ENCODE measurements at regions not wholly inside any gene's neighbourhood (a gene's known extent, or its start where the extent isn't known, plus 50 kb on each side); places are given as distances from the start of the nearest gene placed in this dataset.

DNA sequence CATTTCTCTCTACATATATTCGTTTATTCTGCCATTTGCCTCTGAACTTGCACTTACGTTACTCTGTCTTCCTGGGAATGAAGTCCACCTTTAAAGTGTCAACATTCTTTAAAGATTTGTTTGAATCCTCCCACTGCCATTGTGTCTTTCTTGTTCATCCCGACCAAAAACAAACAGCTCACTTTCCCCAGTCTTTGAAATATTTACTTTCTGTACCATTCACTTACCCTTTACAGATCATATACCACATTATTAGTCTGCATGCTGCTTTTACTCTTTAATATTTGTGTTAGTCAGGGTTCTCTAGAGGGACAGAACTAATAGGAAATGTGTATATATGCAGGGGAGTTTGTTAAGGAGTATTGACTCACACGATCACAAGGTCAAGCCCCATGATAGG, 176.6 kb upstream of the STARD13 start:
- Histone ChIP-seq H3K27ac (ENCODE audit: insufficient read depth, low read depth, low read length, poor library complexity, severe bottlenecking) (no peak overlapping the region), H3K9me3 (ENCODE audit: control insufficient read depth, low read length) (no peaks in the 10 kb centered on the region), H3K4me3 (ENCODE audit: insufficient read depth, low read depth, low read length) (no peak overlapping the region), H3K36me3 (ENCODE audit: control insufficient read depth, insufficient read depth, low read length) (no peaks in the 10 kb centered on the region), H3K27me3 (ENCODE audit: control insufficient read depth, insufficient read depth, low read length, poor library complexity, severe bottlenecking) (no peaks in the 10 kb centered on the region), H3K4me1 (ENCODE audit: control insufficient read depth, insufficient read depth, low read length) (no peaks in the 10 kb centered on the region)
- WGBS, 2 experiments = 89 to 90% methylated on average over 4 of the region's 4 CpGs

DNA sequence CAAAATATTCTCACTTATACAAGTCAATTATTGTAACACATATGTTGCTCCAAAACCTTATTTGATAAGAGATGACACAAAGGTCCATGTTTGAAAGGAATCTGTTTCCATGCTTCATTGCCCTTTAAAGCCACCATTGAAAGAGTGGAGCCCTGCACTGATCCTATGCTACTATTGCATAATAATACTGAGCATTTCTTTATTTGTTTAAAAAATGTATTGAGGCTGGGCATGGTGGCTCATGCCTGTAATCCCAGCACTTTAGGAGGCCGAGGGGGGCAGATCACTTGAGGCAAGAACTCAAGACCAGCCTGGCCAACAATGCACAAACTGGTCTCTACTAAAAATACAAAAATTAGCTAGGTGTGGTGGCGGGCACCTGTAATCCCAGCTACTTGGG, 178.8 kb upstream of the STARD13 start:
- Histone ChIP-seq H3K27ac (ENCODE audit: insufficient read depth, low read depth, low read length, poor library complexity, severe bottlenecking) (no peak overlapping the region), H3K4me3 (ENCODE audit: insufficient read depth, low read depth, low read length) (no peak overlapping the region), H3K27me3 (ENCODE audit: control insufficient read depth, insufficient read depth, low read length, poor library complexity, severe bottlenecking) (no peaks in the 10 kb centered on the region), H3K4me1 (ENCODE audit: control insufficient read depth, insufficient read depth, low read length) (no peaks in the 10 kb centered on the region), H3K36me3 (ENCODE audit: control insufficient read depth, insufficient read depth, low read length) (no peaks in the 10 kb centered on the region), H3K9me3 (ENCODE audit: control insufficient read depth, low read length) (no peaks in the 10 kb centered on the region)
- WGBS, 2 experiments = 65 to 77% methylated on average over 2 of the region's 2 CpGs

GRCh38 chr13:33466262-33466661, 180.7 kb upstream of the STARD13 start:
- H3K27ac ChIP-seq (ENCODE audit: insufficient read depth, low read depth, low read length, poor library complexity, severe bottlenecking) = no peak overlapping the region
- WGBS, 2 experiments = 95 to 100% methylated on average over 1 of the region's 2 CpGs
- no peaks in the 10 kb centered on the region for H3K27me3 ChIP-seq (ENCODE audit: control insufficient read depth, insufficient read depth, low read length, poor library complexity, severe bottlenecking)
- H3K4me3 ChIP-seq (ENCODE audit: insufficient read depth, low read depth, low read length) = no peak overlapping the region
- no peaks in the 10 kb centered on the region for H3K36me3 ChIP-seq (ENCODE audit: control insufficient read depth, insufficient read depth, low read length)
- no peaks in the 10 kb centered on the region for H3K9me3 ChIP-seq (ENCODE audit: control insufficient read depth, low read length)
- no peaks in the 10 kb centered on the region for H3K4me1 ChIP-seq (ENCODE audit: control insufficient read depth, insufficient read depth, low read length)

GRCh38 chr13:33467556-33467955, 182.0 kb upstream of the STARD13 start:
- Histone ChIP-seq H3K27ac (ENCODE audit: insufficient read depth, low read depth, low read length, poor library complexity, severe bottlenecking) (no peak overlapping the region), H3K36me3 (ENCODE audit: control insufficient read depth, insufficient read depth, low read length) (no peaks in the 10 kb centered on the region), H3K9me3 (ENCODE audit: control insufficient read depth, low read length) (no peaks in the 10 kb centered on the region), H3K4me1 (ENCODE audit: control insufficient read depth, insufficient read depth, low read length) (no peaks in the 10 kb centered on the region), H3K4me3 (ENCODE audit: insufficient read depth, low read depth, low read length) (no peak overlapping the region), H3K27me3 (ENCODE audit: control insufficient read depth, insufficient read depth, low read length, poor library complexity, severe bottlenecking) (no peaks in the 10 kb centered on the region)
- 90 to 100% methylated on average over 2 of the region's 3 CpGs for WGBS, 2 experiments

DNA sequence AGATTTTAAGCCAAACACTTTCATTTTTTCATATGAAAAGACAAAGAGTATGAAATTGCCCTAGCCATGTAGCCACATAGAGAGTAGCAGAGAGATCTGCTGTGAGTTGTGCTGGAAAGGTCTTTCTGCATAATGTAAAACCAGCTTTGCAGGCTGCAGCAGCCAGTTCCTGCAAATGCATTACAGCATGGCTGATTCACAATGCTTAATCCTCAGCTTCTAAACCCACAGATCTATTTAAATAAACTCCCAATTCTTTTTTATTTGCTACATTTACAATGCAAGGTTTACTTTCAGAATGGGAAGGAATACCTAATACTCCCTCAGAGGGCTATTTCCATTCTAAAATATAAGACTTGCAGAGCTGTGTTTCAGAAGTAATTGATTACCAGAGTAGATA, 185.6 kb upstream of the STARD13 start:
- Histone ChIP-seq H3K27me3 (ENCODE audit: control insufficient read depth, insufficient read depth, low read length, poor library complexity, severe bottlenecking) (no peaks in the 10 kb centered on the region), H3K9me3 (ENCODE audit: control insufficient read depth, low read length) (no peaks in the 10 kb centered on the region), H3K36me3 (ENCODE audit: control insufficient read depth, insufficient read depth, low read length) (no peaks in the 10 kb centered on the region), H3K27ac (ENCODE audit: insufficient read depth, low read depth, low read length, poor library complexity, severe bottlenecking) (no peak overlapping the region), H3K4me1 (ENCODE audit: control insufficient read depth, insufficient read depth, low read length) (no peaks in the 10 kb centered on the region), H3K4me3 (ENCODE audit: insufficient read depth, low read depth, low read length) (no peak overlapping the region)

- WGBS, 2 experiments = 69 to 76% methylated on average over 3 of the region's 3 CpGs
- H3K36me3 ChIP-seq (ENCODE audit: control insufficient read depth, insufficient read depth, low read length) = no peaks in the 10 kb centered on the region
- no peaks in the 10 kb centered on the region for H3K9me3 ChIP-seq (ENCODE audit: control insufficient read depth, low read length)
- H3K27ac ChIP-seq (ENCODE audit: insufficient read depth, low read depth, low read length, poor library complexity, severe bottlenecking) = no peak overlapping the region
- H3K27me3 ChIP-seq (ENCODE audit: control insufficient read depth, insufficient read depth, low read length, poor library complexity, severe bottlenecking) = no peaks in the 10 kb centered on the region
- no peak overlapping the region for H3K4me3 ChIP-seq (ENCODE audit: insufficient read depth, low read depth, low read length)
- H3K4me1 ChIP-seq (ENCODE audit: control insufficient read depth, insufficient read depth, low read length) = no peaks in the 10 kb centered on the region
Observed at GRCh38 chr13:33472446-33472845, 186.9 kb upstream of the STARD13 start.

DNA sequence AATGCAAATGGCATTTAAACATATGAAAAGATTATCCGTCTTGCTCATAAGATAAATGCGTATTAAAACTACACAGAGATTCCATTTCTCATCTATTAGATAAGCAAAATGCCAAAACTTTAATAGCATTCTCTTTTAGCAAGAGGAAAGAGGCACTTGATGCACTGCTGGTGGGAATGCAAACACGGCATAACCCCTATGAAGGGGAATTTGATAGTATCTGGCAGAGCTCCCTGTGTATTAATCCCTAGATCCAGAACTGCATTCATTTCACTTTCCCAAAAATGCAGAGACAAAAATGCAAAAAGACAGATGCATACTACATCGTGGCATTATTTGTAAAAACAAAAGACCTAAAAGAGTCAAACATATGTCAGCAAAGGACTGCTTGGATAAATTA, 193.6 kb upstream of the STARD13 start:
- no peaks in the 10 kb centered on the region for H3K27me3 ChIP-seq (ENCODE audit: control insufficient read depth, insufficient read depth, low read length, poor library complexity, severe bottlenecking)
- 97 to 99% methylated on average over 4 of the region's 4 CpGs for WGBS, 2 experiments
- H3K9me3 ChIP-seq (ENCODE audit: control insufficient read depth, low read length) = no peaks in the 10 kb centered on the region
- H3K36me3 ChIP-seq (ENCODE audit: control insufficient read depth, insufficient read depth, low read length) = no peaks in the 10 kb centered on the region
- no peak overlapping the region for H3K4me3 ChIP-seq (ENCODE audit: insufficient read depth, low read depth, low read length)
- H3K27ac ChIP-seq (ENCODE audit: insufficient read depth, low read depth, low read length, poor library complexity, severe bottlenecking) = no peak overlapping the region
- H3K4me1 ChIP-seq (ENCODE audit: control insufficient read depth, insufficient read depth, low read length) = no peaks in the 10 kb centered on the region

- Histone ChIP-seq H3K9me3 (ENCODE audit: control insufficient read depth, low read length) (no peaks in the 10 kb centered on the region), H3K27ac (ENCODE audit: insufficient read depth, low read depth, low read length, poor library complexity, severe bottlenecking) (no peak overlapping the region)
- 88 to 91% methylated on average over 1 of the region's 1 CpG for WGBS, 2 experiments
Observed at GRCh38 chr13:33480561-33480960, 195.0 kb upstream of the STARD13 start.

GRCh38 chr13:33483471-33483870, 197.9 kb upstream of the STARD13 start:
- H3K36me3 ChIP-seq (ENCODE audit: control insufficient read depth, insufficient read depth, low read length) = no peaks in the 10 kb centered on the region
- no peaks in the 10 kb centered on the region for H3K9me3 ChIP-seq (ENCODE audit: control insufficient read depth, low read length)
- H3K4me1 ChIP-seq (ENCODE audit: control insufficient read depth, insufficient read depth, low read length) = no peaks in the 10 kb centered on the region
- 93 to 94% methylated on average over 3 of the region's 3 CpGs for WGBS, 2 experiments
- no peak overlapping the region for H3K27ac ChIP-seq (ENCODE audit: insufficient read depth, low read depth, low read length, poor library complexity, severe bottlenecking)
- H3K27me3 ChIP-seq (ENCODE audit: control insufficient read depth, insufficient read depth, low read length, poor library complexity, severe bottlenecking) = no peaks in the 10 kb centered on the region
- H3K4me3 ChIP-seq (ENCODE audit: insufficient read depth, low read depth, low read length) = no peak overlapping the region

More at GRCh38 chr13:33480561-33480960, 195.0 kb upstream of the STARD13 start:
- Histone ChIP-seq H3K4me3 (ENCODE audit: insufficient read depth, low read depth, low read length) (no peak overlapping the region), H3K4me1 (ENCODE audit: control insufficient read depth, insufficient read depth, low read length) (no peaks in the 10 kb centered on the region), H3K27me3 (ENCODE audit: control insufficient read depth, insufficient read depth, low read length, poor library complexity, severe bottlenecking) (no peaks in the 10 kb centered on the region), H3K36me3 (ENCODE audit: control insufficient read depth, insufficient read depth, low read length) (no peaks in the 10 kb centered on the region)

DNA sequence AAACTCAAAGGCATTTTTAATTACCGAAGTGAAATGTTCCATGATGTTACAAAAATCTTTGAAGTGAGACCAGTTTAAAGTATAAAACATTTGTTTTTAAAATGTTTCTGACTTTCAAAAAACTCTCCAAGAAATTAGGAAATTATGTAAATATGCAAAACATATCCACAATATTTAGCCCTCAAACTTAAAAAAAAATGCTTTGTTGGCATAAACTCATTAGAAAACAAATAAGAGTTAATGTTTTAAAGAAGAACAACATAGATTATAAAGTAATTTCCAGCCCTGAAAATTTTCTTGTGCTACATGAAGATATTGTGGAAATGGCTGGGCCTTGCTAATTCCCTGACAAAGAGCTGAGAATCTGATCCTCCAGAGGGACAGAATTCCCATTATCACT, 199.7 kb upstream of the STARD13 start:
- no peaks in the 10 kb centered on the region for H3K27me3 ChIP-seq (ENCODE audit: control insufficient read depth, insufficient read depth, low read length, poor library complexity, severe bottlenecking)
- H3K36me3 ChIP-seq (ENCODE audit: control insufficient read depth, insufficient read depth, low read length) = no peaks in the 10 kb centered on the region
- H3K9me3 ChIP-seq (ENCODE audit: control insufficient read depth, low read length) = no peaks in the 10 kb centered on the region
- WGBS, 2 experiments = 100% methylated on average over 1 of the region's 1 CpG
- H3K4me1 ChIP-seq (ENCODE audit: control insufficient read depth, insufficient read depth, low read length) = no peaks in the 10 kb centered on the region
- H3K4me3 ChIP-seq (ENCODE audit: insufficient read depth, low read depth, low read length) = no peak overlapping the region
- no peak overlapping the region for H3K27ac ChIP-seq (ENCODE audit: insufficient read depth, low read depth, low read length, poor library complexity, severe bottlenecking)

DNA sequence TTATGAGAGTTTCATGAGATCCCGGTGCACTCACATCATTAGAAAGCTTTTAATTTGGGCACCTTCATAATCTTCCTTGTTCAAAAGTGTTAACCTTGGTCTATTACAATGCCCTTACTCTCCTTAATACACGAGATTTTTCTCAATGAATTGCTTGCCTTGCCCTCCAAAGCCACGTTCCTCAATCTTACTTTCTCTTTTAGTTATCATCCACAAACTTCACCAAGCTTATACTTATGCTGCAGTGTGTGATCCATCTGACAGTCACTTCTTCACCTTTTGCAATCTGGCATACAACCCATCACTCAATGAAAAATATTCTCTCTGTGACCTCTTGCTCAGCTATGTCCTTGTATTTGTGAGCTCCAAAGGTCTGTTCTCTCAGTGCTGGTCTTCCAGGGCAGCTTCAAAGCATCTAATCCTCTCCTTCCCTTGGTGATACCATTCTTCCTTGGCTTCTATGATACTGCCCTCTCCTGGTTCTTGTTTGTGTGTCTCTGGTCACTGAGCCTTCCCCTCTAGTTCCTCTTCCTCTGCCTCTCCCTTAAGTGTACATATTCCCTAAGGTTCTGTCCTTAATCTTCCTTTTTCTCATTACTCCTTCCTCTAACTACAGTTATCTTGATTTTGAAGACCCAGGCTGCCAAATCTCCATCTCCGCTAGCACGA, 202.2 kb upstream of the STARD13 start:
- Histone ChIP-seq H3K4me1 (ENCODE audit: control insufficient read depth, insufficient read depth, low read length) (no peaks in the 10 kb centered on the region), H3K4me3 (ENCODE audit: insufficient read depth, low read depth, low read length) (no peak overlapping the region), H3K27me3 (ENCODE audit: control insufficient read depth, insufficient read depth, low read length, poor library complexity, severe bottlenecking) (no peaks in the 10 kb centered on the region), H3K27ac (ENCODE audit: insufficient read depth, low read depth, low read length, poor library complexity, severe bottlenecking) (no peak overlapping the region), H3K9me3 (ENCODE audit: control insufficient read depth, low read length) (no peaks in the 10 kb centered on the region), H3K36me3 (ENCODE audit: control insufficient read depth, insufficient read depth, low read length) (no peaks in the 10 kb centered on the region)
- WGBS, 2 experiments = 91 to 94% methylated on average over 5 of the region's 5 CpGs
